Esophagus muscularis mucosa (tissue), 4 donors: ENCODE measurements at regions not wholly inside any gene's neighbourhood (a gene's known extent, or its start where the extent isn't known, plus 50 kb on each side); places are given as distances from the start of the nearest gene placed in this dataset.

ENCODE experiments used
- DNase-seq: peaks from one replicate; pipeline ENCODE4 v3.0.0-alpha.2; 2017; ENCODE audit errors: extremely low spot score
- H3K27ac ChIP-seq, 4 donors: fragments of 200-600 bp; sonication (generic); replicated peaks in 1 of 4; 1 replicate in 3 of 4; 2 replicates in 1 of 4; pipeline ENCODE4 v1.5.1; 2016 to 2019; ENCODE audit warnings: mild to moderate bottlenecking in 1 of 4
- H3K27me3 ChIP-seq, 4 donors: fragments of 200-600 bp; sonication (generic); one replicate each; pipeline versions ENCODE4 v1.5.1 to v1.6.0; 2016 to 2019
- H3K36me3 ChIP-seq, 4 donors: fragments of 200-600 bp; sonication (generic); one replicate each; pipeline ENCODE4 v1.5.1; 2016 to 2019
- H3K4me1 ChIP-seq, 4 donors: fragments of 200-600 bp; sonication (generic); one replicate each; pipeline ENCODE4 v1.5.1; 2016 to 2019
- H3K4me3 ChIP-seq, 4 donors: fragments of 200-600 bp; sonication (generic); 1 replicate in 2 of 4; 2 replicates in 2 of 4; pipeline ENCODE4 v1.5.1; 2016 to 2019; ENCODE audit warnings: mild to moderate bottlenecking in 4 of 4, moderate library complexity in 1 of 4
- H3K9me3 ChIP-seq, 4 donors: fragments of 200-600 bp; sonication (generic); 1 replicate in 3 of 4; 2 replicates in 1 of 4; pipeline ENCODE4 v1.5.1; 2016 to 2019
- CTCF ChIP-seq, 3 experiments: fragments of 200-600 bp in 2 of 3; fragments of 450-650 bp in 1 of 3; sonication (generic) in 2 of 3; IDR thresholded peaks; one replicate each; pipeline ENCODE4 v1.5.1; 2017 to 2019; ENCODE audit warnings: antibody characterized with exemption in 3 of 3, mild to moderate bottlenecking in 2 of 3, moderate library complexity in 1 of 3
- EP300 ChIP-seq: sonication (generic); formaldehyde crosslinking; IDR thresholded peaks from one replicate; pipeline ENCODE4 v1.6.1; 2017; ENCODE audit warnings: antibody characterized with exemption
- POLR2A ChIP-seq: fragments of 450-650 bp; IDR thresholded peaks from one replicate; pipeline ENCODE4 v1.6.1; 2017; ENCODE audit warnings: antibody characterized with exemption, moderate library complexity, mild to moderate bottlenecking, low read depth
- POLR2AphosphoS5 ChIP-seq, 2 donors: sonication (generic); formaldehyde crosslinking; IDR thresholded peaks; one replicate each; pipeline ENCODE4 v1.6.1; 2017; ENCODE audit warnings: antibody characterized with exemption in 2 of 2
- WGBS: methylation state at CpG from one replicate; pipeline ENCODE4 v1.1.5; 2018; 5-methylcytosine and 5-hydroxymethylcytosine counted together
- intact Hi-C: fragments of 100-400 bp; cut with DNase I; formaldehyde crosslinking; loops from one replicate; pipeline ENCODE4 v1.15.1; 2023

- TF ChIP-seq EP300: no peak
- TF ChIP-seq POLR2AphosphoS5 (IDR thresholded peaks at IDR 0.05): no peak
- TF ChIP-seq POLR2A: no peak
- no peak for TF ChIP-seq CTCF (IDR thresholded peaks at IDR 0.05)
- Histone ChIP-seq H3K4me1 (peaks cover 0 to 3% (median 0%) of the 10 kb centered on the region in 4 donors), H3K4me3 (no peak overlapping the region), H3K27ac (no peak overlapping the region), H3K36me3 (no peaks in the 10 kb centered on the region), H3K9me3 (peaks cover 0 to 11% (median 3%) of the 10 kb centered on the region in 4 donors), H3K27me3 (no peaks in the 10 kb centered on the region)
- DNase-seq: no peak
- intact Hi-C loops: no loop called here
- 60% methylated on average over 4 of the region's 4 CpGs for WGBS
Observed at GRCh38 chr11:79512706-79513469, 72.1 kb upstream of the TENM4 start.

DNA sequence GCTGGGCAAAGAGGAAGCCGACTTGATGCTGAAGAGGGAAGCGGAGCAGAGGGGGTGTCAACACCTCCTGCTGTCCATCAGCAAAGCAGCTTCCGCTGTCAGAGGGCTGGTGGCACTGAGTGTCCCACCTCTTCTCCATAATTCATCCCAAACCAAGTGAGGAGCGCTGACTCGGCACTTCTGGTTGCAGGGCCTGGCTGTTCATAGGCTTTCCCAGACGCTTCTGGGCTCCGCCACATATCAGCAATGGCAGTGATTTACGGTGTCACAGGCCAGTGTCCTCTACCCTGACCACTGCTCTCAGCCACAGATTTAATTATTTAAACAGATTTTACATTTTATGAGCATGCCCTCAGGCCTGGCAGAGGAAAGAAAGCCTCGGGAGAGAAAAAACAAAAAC, 70.1 kb upstream of the TENM4 start:
- intact Hi-C loops: no loop called here
- Histone ChIP-seq H3K27me3 (no peaks in the 10 kb centered on the region), H3K4me3 (no peak overlapping the region), H3K9me3 (peaks cover 0 to 11% (median 3%) of the 10 kb centered on the region in 4 donors), H3K27ac (no peak overlapping the region), H3K4me1 (peaks cover 0 to 3% (median 0%) of the 10 kb centered on the region in 4 donors), H3K36me3 (no peaks in the 10 kb centered on the region)
- WGBS: 77% methylated on average over 9 of the region's 9 CpGs
- DNase-seq: no peak
- TF ChIP-seq EP300 (no peak), POLR2A (no peak), CTCF (IDR thresholded peaks at IDR 0.05) (no peak), POLR2AphosphoS5 (IDR thresholded peaks at IDR 0.05) (no peak)

GRCh38 chr11:79508461-79508860, 67.6 kb upstream of the TENM4 start:
- 50% methylated on average over 3 of the region's 3 CpGs for WGBS
- intact Hi-C loops: no loop called here
- TF ChIP-seq EP300 (no peak), POLR2AphosphoS5 (IDR thresholded peaks at IDR 0.05) (no peak), CTCF (IDR thresholded peaks at IDR 0.05) (no peak), POLR2A (no peak)
- H3K27ac ChIP-seq: no peak overlapping the region
- no peaks in the 10 kb centered on the region for H3K9me3 ChIP-seq
- H3K36me3 ChIP-seq: no peaks in the 10 kb centered on the region
- H3K4me1 ChIP-seq: peaks cover under 1 to 5% (median 3%) of the 10 kb centered on the region in 4 donors
- no peak for DNase-seq
- no peak overlapping the region for H3K4me3 ChIP-seq
- H3K27me3 ChIP-seq: no peaks in the 10 kb centered on the region

DNA sequence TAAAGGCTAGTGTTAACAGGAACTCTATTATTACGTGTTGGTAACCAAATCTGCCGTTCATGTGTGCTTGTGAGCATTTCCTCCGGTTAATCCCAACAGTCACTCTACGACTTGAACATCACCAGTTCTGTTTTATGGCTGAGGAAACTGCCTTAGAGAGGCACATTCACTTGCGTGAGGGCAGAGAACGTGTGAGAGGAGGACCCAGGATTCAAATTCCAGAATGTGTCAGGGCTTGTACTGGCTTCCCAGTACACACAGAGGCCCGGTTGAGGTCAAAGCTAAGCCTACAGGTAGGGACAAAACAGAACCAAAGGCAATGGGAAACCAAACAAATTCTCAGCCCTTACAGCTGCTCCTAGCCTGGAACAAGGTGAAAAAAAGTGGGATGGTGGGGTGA, 66.9 kb upstream of the TENM4 start:
- Histone ChIP-seq H3K4me3 (no peak overlapping the region), H3K4me1 (peaks cover 8 to 12% (median 11%) of the 10 kb centered on the region in 4 donors), H3K27me3 (no peaks in the 10 kb centered on the region), H3K36me3 (no peaks in the 10 kb centered on the region), H3K27ac (no peak overlapping the region), H3K9me3 (no peaks in the 10 kb centered on the region)
- no peak for DNase-seq
- WGBS: 81% methylated on average over 7 of the region's 7 CpGs
- no peak for TF ChIP-seq POLR2AphosphoS5 (IDR thresholded peaks at IDR 0.05)
- TF ChIP-seq POLR2A: no peak
- no peak for TF ChIP-seq EP300
- no peak for TF ChIP-seq CTCF (IDR thresholded peaks at IDR 0.05)
- intact Hi-C loops: no loop called here
